ENCODE measurements at regions not wholly inside any gene's neighbourhood (a gene's known extent, or its start where the extent isn't known, plus 50 kb on each side); places are given as distances from the start of the nearest gene placed in this dataset.

DNA sequence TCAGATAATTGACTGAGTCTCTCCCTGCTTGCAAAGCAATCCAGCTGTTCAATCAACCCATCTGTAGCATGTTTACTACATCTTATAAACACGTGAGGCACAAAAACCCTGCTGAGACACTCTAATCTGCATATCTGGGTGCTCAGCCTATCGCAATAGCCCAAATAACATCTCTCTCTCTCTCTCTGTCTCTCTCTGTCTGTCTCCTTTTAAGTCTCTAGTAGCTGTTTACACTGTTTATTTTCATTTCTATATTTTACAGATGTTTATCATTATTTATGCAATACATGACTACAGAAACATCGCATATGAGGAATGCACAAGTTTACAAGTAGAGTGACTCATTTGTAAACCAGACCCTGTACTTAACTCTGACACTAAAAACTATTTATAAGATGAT is 422.1 kb upstream of the DSEL start:
- DNase-seq: no peak

DNA sequence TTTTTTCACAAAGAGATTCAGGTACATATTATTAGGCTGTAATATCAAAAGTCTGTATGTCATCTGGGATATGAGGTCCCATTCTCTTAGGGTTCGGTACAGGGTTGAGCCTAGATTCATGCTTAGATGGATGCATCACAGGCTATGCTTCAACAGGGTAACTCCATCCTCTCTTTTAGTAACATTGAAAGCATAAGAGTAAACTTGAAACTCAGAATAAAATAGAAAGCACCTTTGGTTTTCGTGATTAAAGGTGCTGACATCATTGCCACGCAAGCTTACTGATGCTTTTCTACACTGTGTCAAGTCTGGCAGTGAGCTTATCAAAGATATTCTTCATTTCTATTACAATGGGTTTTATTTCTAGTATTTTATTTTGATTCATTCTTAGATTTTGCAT is 419.1 kb upstream of the DSEL start:
- no peak for DNase-seq

GRCh38 chr18:67933271-67933670 is 416.8 kb upstream of the DSEL start:
- no peak for DNase-seq

- no peak for DNase-seq
These were observed 415.8 kb upstream of the DSEL start for GRCh38 chr18:67932271-67932670.

GRCh38 chr18:67926929-67927864 is 410.7 kb upstream of the DSEL start:
- no peak for DNase-seq

DNA sequence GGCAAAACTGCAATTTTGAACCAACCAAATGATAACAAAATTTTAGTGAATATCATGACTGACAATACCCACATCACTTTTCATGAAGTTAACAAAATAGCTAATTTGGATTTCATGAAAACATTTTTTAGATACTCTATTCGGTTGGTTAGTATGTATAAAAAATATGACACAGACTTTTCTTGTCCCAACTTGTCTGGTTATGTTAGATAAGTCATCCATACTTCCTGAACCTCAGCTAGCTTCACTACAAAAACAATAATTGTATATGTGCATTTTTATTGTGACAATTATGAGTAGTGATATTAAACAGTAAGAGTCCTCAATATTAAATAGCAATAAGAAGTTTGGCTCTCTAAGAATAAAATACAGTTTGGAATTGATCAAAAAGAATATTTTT is 408.1 kb upstream of the DSEL start:
- DNase-seq: no peak

DNA sequence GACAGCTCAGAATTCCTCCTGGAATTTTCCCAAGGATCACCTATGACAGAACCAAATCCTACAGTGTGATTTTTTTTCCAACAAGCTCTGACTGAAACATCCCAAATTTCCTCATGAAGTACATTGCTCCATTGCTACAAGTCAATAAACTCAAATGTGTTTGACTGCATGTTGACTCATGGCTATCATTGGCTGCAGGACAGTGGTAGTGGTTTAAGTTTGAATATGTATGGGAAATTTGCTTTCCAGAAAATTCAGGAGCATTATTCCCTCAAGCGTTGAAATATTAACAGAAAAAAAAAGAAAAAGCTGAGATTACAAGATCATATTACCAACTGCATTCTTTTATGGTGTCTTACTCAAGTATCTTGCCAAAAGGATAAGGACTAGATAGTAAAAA is 402.8 kb upstream of the DSEL start:
- DNase-seq: no peak

DNA sequence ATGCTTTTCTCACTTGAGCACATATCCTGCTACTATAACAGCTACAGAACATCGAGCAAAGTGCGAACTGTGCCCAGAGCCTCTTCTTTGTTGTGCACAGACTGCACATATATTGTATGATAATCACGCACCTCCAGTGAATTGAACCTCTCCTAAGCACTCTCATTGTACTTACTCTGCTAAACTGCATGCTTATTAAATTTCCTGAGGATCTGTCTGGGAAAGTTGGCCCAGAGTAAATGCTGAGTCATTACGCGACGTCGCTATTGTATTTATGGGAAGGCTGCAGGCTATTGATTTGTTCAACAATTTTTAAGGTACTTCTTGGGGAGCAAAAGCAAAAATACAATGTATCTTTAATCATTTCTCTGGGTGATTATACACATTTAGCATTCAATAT is 399.6 kb upstream of the DSEL start:
- DNase-seq: no peak

- DNase-seq: no peak
These were observed 396.5 kb upstream of the DSEL start for GRCh38 chr18:67913040-67913439.

DNA sequence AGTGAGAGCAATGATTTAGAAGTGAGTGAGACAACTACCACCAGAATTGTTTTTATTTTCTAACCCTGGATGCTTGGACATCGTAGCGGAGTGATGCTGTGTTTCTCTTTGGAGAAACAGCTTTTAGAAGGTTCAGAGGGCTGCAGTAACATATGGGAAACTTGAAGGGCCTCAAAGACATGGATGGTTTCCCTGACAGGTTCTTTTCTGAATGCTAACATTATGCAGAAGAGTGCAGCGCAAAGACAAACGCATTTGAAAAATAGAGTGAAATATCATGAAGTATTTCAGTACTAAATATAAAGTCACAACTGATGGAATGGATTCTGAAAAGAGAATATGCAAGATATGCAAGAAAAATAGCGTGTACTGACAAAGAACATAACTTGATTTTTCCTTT is 385.1 kb upstream of the DSEL start:
- DNase-seq: no peak

GRCh38 chr18:67896451-67896850 is 379.9 kb upstream of the DSEL start:
- no peak for DNase-seq

DNA sequence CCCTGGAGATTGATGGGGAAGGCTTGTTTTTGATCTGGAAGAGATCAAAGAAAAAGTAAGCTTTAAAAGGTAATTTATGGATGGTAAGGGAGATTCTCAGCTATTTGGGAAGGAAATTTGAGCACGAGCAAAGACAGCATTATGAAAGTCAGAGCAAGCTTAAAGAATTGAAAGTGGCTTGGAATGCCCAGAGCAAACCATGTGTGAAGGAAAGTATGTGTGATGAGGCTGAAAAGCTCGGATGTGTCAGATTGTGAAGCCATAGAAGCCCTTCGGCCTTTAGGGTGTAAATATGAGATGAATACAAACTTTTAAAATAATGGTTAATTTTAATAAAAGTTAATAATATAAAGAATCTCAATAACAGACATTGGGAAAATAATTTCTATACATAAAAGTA is 377.4 kb upstream of the DSEL start:
- DNase-seq: no peak

DNA sequence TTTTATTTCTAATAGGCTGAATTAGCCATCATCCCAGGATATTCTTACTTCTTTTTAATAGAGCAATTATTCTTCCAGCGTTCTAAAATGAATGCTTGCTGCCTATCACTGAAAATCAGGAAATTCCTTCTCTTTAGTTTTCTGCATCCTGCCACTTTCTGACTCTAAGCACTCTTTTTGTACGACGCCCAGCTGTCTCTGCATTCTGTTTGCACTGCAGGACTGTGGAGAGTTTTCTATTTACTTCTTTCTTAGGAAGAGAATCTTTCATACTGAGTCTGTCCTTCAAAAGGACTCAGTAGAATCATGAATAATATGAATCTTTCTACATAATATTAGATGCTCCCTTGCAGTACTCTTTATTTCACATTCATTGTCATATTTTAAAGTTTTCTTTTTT is 360.4 kb upstream of the DSEL start:
- DNase-seq: no peak

DNA sequence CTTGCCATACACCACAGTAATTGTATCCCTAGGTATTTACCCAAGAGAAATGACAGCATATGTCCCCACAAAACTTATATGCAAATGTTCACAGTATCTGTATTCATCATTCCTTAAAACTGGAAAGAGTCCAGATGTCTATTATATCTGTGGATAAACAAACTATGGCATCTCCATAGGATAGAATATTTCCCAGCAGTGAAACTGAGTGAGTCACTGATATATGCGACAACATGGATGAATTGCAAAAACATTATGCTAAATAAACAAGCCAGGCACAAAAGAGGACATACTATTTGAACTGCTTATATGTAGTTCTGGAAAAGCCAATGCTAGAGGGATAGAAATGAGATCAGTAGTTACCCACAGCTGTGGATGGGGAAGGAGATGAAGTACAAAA is 359.4 kb upstream of the DSEL start:
- DNase-seq: no peak

- DNase-seq: no peak
These were observed 358.5 kb upstream of the DSEL start for GRCh38 chr18:67875060-67875459.

DNA sequence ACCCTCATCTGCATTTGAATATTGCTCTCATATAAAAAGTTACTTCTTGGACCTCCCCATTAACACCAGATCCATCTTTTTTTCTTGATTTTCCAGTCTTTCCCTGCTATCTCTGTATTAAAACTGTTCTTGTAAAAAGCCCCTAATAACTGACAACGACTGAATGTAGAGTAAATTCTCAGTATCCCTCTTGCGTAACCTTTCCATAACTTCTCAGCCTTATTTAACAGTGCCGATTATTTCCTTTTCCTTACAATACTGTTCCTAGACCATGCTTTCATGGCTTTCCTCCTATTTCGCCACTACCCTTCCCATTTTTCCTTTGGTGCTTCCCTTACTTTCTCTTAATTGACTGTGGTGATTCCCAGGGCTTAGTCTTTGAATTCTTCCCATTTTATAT is 348.9 kb upstream of the DSEL start:
- DNase-seq: no peak

DNA sequence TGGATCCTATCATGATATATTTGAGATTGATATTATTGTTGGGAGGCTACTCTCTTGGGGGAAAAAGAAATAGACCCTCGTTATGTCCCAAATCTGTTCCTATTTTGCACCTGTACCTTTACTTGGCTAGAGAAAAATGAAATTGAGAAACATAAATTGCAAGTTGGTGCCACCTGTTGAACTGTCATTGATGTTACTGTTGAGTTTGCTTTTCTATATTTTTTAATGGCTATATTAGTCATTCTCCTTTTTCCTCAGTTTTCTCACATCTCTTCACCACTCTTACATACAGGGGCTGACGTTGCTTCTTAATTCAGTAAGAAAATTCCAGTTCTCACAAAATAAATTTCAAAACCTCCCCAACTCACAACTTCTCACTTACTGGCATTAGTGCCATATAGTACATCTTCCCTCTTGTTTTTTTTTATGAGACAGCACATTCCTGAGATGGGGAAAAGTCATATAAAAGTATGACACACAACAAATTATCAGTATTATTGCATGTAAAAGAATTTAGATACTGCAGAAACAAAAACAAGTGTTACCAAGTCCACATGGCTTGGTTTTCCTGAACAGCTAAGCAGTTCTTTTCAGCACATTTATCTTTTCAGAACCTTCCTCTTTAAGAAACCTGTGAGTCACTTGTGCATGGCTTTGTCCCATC is 348.3 kb upstream of the DSEL start:
- DNase-seq: no peak

- DNase-seq: no peak
These were observed 345.5 kb upstream of the DSEL start for GRCh38 chr18:67862069-67862468.

DNA sequence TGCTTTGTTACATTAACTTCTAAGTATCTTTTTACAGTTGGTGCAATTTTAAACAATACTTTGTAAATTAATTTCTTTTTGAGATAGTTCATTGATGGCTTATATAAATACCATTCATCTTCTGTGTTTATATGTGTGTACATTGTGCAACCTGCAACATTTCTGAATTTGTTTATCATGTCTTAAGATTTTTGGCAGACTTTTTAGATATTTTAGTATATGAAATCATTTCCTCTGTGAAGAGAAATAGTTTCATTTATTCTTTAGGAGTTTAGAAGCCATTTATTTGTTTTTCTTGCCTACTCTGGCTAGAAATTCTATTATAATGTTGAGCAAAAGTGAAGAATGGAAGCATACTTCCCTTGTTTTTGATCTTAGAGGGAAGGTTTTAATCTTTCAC is 337.8 kb upstream of the DSEL start:
- no peak for DNase-seq

- DNase-seq: no peak
These were observed 330.0 kb upstream of the DSEL start for GRCh38 chr18:67846422-67847098.

- DNase-seq: no peak
These were observed 328.5 kb upstream of the DSEL start for GRCh38 chr18:67845035-67845434.

DNA sequence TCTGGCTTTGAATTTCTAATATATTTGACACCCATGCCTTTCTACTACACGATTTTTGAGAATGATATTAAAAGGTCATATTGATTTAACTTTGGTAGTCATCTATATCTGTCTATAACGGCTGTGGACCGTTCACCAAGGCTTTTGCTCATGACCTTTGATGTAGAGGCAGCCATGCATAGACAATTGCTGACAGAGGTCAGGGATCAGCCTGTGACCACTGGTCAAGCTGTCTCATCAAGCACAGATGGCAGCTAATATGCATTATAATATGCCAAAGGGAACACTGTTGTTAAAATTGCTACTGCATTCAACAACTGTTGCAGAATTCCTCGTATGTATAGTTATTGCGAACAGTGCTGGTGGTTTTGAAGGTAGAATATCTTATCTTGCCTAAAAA is 323.9 kb upstream of the DSEL start:
- no peak for DNase-seq

DNA sequence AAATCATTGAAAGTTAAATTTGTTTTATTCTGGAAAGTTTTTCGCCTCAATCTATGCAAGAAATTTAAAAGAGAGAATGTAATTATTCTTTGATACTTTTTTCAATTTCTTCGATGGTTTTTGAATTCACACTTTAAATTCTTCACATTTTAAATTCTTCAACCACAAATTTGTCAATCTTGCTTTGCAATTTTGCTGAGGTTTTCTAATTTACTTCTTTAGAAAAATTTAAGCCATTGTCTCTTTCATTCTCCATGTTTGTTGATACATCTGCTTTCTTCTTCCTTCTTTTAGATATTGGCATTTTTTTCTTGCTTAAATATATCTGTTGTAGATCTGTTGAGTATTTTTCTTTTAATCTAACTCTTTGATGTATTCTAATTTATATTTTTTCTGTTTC is 301.9 kb upstream of the DSEL start:
- no peak for DNase-seq

GRCh38 chr18:67815280-67815679 is 298.8 kb upstream of the DSEL start:
- no peak for DNase-seq
